Esophagus squamous epithelium (tissue), 4 donors: ENCODE measurements at regions not wholly inside any gene's neighbourhood (a gene's known extent, or its start where the extent isn't known, plus 50 kb on each side); places are given as distances from the start of the nearest gene placed in this dataset.

ENCODE experiments used
- POLR2A ChIP-seq, 4 donors: fragments of 450-650 bp; IDR thresholded peaks; one replicate each; pipeline ENCODE4 v1.6.1; 2017; ENCODE audit warnings: antibody characterized with exemption in 4 of 4, mild to moderate bottlenecking in 4 of 4, moderate library complexity in 3 of 4
- TF ChIP-seq, protein P1 (sequence below), 6 experiments: fragments of 450-650 bp in 4 of 6; fragments of 200-600 bp in 2 of 6; sonication (generic) in 2 of 6; IDR thresholded peaks; one replicate each; pipeline ENCODE4 v1.5.1; 2016 to 2019; ENCODE audit warnings: antibody characterized with exemption in 6 of 6, mild to moderate bottlenecking in 4 of 6, moderate library complexity in 4 of 6

DNA sequence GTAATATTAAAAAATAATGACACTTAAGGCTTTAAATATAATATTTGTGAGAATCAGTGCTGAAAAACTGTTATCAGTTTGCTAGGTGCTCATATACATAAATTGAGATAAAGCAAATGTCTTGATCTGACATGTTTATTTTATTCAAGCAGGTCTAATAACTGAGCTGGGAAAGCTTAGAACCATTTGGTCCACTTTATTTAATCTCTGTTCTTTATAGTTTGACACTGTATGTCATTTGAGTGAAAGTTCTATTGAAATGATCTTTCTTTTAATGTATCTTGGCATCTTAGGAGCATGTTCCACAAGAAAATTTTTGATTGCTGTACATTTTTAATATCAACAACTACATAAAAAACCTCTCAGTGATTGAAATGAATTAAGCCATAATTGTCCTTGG lies 772.0 kb upstream of the NRSN1 start:
- TF ChIP-seq, protein P1, sequence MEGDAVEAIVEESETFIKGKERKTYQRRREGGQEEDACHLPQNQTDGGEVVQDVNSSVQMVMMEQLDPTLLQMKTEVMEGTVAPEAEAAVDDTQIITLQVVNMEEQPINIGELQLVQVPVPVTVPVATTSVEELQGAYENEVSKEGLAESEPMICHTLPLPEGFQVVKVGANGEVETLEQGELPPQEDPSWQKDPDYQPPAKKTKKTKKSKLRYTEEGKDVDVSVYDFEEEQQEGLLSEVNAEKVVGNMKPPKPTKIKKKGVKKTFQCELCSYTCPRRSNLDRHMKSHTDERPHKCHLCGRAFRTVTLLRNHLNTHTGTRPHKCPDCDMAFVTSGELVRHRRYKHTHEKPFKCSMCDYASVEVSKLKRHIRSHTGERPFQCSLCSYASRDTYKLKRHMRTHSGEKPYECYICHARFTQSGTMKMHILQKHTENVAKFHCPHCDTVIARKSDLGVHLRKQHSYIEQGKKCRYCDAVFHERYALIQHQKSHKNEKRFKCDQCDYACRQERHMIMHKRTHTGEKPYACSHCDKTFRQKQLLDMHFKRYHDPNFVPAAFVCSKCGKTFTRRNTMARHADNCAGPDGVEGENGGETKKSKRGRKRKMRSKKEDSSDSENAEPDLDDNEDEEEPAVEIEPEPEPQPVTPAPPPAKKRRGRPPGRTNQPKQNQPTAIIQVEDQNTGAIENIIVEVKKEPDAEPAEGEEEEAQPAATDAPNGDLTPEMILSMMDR (IDR thresholded peaks at IDR 0.05): no peak
- TF ChIP-seq POLR2A (IDR thresholded peaks at IDR 0.05): no peak
